GM19023 (cell line): ENCODE measurements at regions not wholly inside any gene's neighbourhood (a gene's known extent, or its start where the extent isn't known, plus 50 kb on each side); places are given as distances from the start of the nearest gene placed in this dataset.
"Not testable (repeated sequence)": the region's sequence is repeated elsewhere in the genome, so short reads cannot be mapped to it uniquely, and the experiment has no call there.

Source experiments
- ATAC-seq: cut with Tn5 transposase; IDR thresholded peaks from one replicate; pipeline ENCODE4 v1.9.1; 2021; ENCODE audit warnings: mild to moderate bottlenecking, moderate library complexity; ENCODE audit not compliant: unreplicated experiment

GRCh38 chr17:71444078-71444477, 676.7 kb upstream of the SOX9 start:
- ATAC-seq, result no peak

GRCh38 chr17:71446645-71447437, 674.0 kb upstream of the SOX9 start:
- ATAC-seq, result no peak

- ATAC-seq, result no peak
Observed at GRCh38 chr17:71447644-71448043, 673.2 kb upstream of the SOX9 start.

DNA sequence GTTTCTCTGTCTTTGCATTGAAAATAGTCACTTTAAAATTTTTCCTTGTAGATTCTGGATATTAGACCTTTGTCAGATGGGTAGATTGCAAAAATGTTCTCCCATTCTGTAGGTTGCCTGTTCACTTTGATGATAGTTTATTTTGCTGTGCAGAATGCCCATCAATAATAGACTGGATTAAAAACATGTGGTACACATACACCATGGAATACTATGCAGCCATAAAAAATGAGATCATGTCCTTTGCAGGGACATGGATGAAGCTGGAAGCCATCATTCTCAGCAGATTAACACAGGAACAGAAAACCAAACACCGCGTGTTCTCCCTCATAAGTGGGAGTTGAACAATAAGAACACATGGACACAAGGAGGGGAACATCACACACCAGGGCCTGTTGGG, 670.2 kb upstream of the SOX9 start:
- not testable (repeated sequence) for ATAC-seq

DNA sequence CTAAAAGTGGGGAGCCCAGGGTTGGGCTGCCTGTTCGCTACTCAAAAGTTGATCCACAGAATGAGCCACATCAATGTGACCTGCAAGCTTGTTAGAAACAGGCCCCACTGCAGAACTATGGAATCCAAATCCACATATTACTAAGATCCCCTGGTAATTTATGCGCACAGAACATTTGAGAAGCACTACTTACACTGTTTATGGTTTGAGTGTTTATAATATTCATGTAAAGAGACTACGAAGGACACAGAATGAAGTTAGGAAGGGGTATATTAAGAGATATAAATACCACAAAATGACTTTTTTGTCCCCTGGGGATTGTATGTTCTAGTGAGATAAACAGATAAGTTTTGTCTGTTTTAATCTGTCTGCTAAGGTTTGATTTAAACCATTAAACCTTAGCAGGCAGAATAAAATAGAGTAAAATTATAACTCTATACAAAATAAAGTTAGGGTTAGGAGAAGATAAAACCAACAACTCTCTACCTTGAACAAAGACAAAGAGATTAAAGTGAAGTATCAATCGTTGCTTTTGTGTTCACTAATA, 666.9 kb upstream of the SOX9 start:
- ATAC-seq, result no peak

DNA sequence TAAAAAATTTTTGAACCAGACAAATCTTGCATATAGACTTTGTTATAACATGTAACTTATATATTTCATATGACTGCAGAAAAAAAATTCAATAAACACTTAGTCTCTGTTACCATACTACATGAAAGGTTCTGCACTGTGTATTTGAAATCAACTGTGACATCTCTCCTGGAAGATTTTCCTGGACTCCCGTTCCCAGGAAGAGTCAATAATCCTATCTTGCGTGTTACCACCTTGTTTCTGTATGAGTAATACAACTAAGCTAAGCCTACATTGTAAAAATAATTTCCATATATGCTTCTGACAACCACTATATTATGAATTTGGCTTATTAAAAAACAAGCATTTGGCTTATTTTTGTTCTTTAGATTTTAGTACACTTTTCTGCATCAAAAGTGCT, 665.6 kb upstream of the SOX9 start:
- no peak for ATAC-seq

GRCh38 chr17:71458322-71458721, 662.5 kb upstream of the SOX9 start:
- no peak for ATAC-seq

GRCh38 chr17:71460943-71461342, 659.9 kb upstream of the SOX9 start:
- ATAC-seq, result no peak

DNA sequence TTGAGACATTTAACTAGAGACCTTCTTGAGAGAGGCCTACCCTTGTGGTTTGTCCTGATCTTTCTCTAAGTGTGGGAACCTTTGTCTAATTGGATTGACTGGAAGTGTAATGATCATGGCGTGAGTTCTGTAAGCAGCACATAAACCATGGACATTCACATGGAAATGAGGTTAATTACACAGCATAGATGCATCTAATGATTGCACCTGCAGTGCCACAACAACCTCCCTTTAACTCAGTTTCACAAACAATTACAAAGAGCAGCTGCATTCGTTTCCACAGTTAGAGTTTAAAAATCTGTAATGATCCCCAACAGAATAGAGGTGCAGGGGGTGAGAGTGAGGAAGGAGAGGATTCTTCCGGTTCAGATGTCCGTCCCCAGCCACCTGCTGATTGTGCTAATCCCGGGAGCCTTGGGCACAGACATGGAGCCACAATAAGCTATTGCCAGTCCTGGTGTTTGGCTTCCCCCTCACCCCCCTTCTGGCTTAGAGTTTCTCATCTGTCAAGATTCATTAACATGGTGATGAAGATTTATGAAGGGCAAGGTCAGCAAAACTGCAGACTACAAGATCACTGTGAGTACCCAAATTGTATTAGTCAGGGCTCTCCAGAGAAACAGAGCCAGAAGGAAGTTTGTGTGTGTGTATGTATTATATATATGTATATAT, 659.2 kb upstream of the SOX9 start:
- ATAC-seq, result no peak

DNA sequence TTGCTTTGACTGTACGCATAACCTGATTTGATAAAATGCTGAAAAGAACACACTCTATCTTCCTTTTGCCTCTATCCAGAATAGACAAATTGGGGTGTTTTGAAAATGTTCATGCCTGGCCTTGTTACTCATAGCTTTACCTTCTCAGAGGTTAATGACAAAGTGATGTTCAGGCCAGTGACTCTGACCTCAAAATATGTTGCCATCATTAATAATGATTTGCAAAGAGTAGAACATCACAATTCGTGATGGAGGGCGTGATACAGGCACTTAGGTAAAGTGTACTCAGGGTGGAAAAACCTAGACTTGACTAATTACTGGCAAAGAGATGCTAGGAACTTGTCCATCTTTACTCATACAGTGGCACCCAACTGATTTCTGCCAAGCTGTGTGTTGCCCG, 656.6 kb upstream of the SOX9 start:
- ATAC-seq, result no peak

DNA sequence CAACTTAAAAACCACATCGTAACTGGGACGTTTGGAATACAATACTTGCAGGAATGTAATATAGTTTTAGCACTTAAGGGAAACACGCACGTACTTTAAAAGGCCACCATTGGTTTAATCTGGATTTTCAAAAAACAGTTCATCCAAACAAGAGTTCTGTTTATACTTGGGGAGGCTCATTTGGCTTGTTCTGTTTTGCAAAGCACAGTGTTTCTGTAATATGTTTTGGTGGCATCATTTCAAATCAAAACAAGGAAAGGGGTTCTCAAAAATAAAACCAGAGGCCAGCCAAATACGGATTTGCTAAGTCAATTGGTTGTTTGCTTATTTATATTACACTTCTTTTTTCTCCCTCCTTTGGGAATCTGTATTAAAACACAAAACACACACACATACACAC, 656.1 kb upstream of the SOX9 start:
- ATAC-seq, result no peak

- ATAC-seq, result no peak
Observed at GRCh38 chr17:71467719-71468118, 653.1 kb upstream of the SOX9 start.

DNA sequence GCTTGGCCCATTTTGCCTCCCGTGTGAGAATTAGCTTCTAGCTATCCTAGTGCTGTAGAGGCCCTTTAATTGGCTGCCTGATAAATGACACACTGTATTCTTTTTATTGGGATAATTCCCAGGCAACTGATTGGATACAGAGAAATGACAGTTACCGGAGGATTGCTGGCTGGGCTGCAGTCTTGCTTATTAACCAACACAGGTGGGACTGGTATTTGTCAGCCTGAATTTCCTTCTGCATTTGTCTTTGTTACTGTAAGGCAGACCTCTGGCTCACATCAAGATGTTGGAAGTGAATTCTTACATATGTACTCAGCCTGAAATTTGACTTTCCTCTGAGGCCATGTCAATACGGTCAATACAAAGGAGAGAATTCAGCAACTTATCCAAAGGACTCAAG, 650.8 kb upstream of the SOX9 start:
- ATAC-seq, result no peak

GRCh38 chr17:71472809-71473789, 647.7 kb upstream of the SOX9 start:
- no peak for ATAC-seq

DNA sequence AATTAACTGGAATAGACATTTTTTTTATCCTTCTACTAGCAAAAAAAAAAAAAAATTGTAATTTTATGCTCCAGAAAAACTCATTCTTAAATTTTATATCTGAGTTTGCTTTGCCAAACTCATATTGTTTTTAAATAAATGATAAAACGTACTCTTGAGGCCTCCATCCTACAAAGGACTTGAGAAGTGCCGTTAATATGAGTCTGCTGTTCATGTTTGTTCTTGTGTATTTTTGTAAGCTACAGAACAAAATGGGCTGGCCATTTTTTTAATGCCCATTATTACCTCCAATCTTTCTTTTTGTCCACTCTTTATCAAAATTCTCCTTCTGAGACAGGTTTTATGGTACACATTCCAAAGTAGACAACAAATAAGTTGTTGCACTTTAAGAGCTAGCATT, 643.5 kb upstream of the SOX9 start:
- no peak for ATAC-seq

GRCh38 chr17:71480099-71480498, 640.7 kb upstream of the SOX9 start:
- no peak for ATAC-seq

- no peak for ATAC-seq
Observed at GRCh38 chr17:71482625-71483024, 638.2 kb upstream of the SOX9 start.

DNA sequence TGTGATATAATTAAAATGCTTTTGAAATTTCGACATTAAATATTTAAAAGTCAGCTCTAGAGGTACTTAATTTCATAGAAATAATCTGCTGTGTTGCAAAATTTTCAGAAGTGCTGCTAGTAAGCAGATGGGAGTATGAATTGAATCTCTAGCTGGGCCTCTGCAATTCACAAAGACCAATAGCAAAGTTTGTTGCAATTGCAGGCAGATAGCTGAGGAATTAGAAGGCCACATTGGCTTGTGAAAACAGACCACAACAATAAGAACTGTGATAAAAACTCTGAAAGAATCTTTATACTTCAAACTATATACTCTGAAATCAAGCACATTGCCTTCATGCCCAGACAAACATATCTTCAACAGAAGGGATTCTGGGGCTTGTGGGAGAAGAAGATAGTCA, 636.3 kb upstream of the SOX9 start:
- ATAC-seq, result no peak

DNA sequence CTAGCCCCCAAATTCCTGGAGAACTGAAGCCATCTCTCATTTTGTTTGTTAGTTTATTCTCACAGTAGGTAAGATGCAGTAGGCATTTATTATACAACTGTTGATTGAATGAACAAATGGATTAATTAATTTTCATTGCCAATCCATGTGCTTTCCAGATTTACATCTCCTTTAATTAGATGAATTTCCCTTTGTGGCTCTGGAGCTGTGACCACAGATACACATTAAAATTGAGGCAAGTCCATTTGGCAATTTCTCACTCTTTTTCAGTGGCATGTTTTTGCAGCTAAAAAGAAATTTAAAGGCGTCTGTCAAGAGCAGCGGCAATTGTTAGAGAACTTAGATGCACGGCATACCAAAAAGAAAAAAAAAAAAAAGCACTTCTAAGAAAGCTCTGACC, 635.4 kb upstream of the SOX9 start:
- ATAC-seq, result no peak

DNA sequence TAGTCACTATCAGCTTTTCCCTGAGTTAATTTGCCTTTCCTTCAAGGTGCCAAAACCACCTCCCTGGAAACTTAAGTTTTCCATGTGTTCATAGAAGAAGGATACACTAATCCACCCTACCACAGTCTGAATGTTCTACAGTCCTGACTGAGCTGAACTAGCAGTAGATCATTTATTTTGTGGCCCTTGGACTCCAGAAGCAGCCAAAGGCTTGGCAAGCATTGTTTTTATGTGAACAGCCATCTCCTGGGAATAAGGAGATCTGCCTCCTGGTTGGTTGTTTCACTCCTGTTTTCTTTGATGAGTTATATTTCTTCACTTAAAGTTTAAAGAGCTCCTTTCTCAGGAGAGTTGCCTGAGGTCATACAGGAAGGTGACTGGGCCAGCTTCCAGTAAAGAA, 634.6 kb upstream of the SOX9 start:
- ATAC-seq, result no peak

DNA sequence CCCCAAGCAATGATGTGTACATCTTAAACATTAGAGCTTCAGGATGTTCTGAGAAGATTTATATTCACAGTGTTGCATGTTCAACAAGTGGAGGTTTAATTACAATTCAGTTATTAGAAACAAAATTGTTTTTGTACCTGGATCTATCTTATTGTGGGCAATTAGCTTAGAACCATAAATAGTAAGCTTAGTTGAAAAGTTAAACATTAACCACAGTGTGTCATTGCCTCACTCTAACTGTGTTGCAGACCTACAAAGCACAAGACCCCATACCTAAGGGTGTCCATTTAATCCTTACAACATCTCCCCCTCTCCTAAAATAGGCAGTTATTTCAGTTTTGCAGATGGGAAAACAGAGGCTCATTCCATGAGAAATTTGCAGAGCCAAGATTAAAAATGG, 632.0 kb upstream of the SOX9 start:
- no peak for ATAC-seq
